ENCODE measurements at regions not wholly inside any gene's neighbourhood (a gene's known extent, or its start where the extent isn't known, plus 50 kb on each side); places are given as distances from the start of the nearest gene placed in this dataset.

DNA sequence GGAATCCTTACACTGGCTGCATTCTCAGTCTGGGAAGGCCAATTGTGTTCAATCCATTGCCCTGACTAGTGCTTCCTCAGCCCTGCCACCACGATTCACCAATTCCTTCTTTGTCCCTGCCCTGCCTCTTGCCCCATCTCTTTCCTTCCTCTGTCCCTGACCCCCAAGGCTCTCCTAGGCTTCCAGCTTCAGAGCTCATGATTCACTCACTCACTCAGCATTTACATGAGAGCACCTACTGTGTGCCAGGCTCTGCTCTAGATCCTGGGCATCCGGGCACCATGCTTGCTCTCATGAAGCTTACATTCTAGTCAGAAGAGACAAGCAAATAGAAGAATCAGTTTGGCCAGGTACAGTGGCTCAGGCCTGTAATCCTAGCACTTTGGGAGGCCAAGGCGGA lies 489.5 kb upstream of the JARID2 start:
- H3K36me3 ChIP-seq (replicated peaks; ENCODE audit: insufficient read depth, low read length): no peaks in the 10 kb centered on the region
- no peaks in the 10 kb centered on the region for H3K79me2 ChIP-seq (ENCODE audit: low read length)
- no peaks in the 10 kb centered on the region for H3K27me3 ChIP-seq (replicated peaks; ENCODE audit: insufficient read depth, low read length)
- no peaks in the 10 kb centered on the region for H3F3A ChIP-seq (ENCODE audit: insufficient read depth, low read length)
- H3K9me2 ChIP-seq (replicated peaks; ENCODE audit: insufficient read depth, low read length): no peaks in the 10 kb centered on the region
- DNase-seq: no peak
- H3K4me2 ChIP-seq (ENCODE audit: low read depth, low read length): no peak overlapping the region
- no peak overlapping the region for H3K27ac ChIP-seq (ENCODE audit: low read length)
- TF ChIP-seq EZH2 (optimal IDR thresholded peaks at IDR 0.05; ENCODE audit: low read depth, low read length) (no peak), EZH2phosphoT487 (IDR thresholded peaks at IDR 0.05; ENCODE audit: low read length) (no peak)
- TF ChIP-seq, protein P1, sequence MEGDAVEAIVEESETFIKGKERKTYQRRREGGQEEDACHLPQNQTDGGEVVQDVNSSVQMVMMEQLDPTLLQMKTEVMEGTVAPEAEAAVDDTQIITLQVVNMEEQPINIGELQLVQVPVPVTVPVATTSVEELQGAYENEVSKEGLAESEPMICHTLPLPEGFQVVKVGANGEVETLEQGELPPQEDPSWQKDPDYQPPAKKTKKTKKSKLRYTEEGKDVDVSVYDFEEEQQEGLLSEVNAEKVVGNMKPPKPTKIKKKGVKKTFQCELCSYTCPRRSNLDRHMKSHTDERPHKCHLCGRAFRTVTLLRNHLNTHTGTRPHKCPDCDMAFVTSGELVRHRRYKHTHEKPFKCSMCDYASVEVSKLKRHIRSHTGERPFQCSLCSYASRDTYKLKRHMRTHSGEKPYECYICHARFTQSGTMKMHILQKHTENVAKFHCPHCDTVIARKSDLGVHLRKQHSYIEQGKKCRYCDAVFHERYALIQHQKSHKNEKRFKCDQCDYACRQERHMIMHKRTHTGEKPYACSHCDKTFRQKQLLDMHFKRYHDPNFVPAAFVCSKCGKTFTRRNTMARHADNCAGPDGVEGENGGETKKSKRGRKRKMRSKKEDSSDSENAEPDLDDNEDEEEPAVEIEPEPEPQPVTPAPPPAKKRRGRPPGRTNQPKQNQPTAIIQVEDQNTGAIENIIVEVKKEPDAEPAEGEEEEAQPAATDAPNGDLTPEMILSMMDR (IDR thresholded peaks at IDR 0.05; ENCODE audit: low read length): no peak
- H3K9me3 ChIP-seq (replicated peaks; ENCODE audit: insufficient read depth, low read length): no peaks in the 10 kb centered on the region
- H2AFZ ChIP-seq (ENCODE audit: low read length): no peak overlapping the region
- peaks cover 6% of the 10 kb centered on the region; the same call in 1 of the 2 replicates for H3K4me1 ChIP-seq (ENCODE audit: low read length)
- no peak overlapping the region for H3K9ac ChIP-seq (ENCODE audit: low read length)
- no peaks in the 10 kb centered on the region for H4K20me1 ChIP-seq (ENCODE audit: insufficient read depth, low read length)
- no peak overlapping the region for H3K4me3 ChIP-seq (ENCODE audit: low read length)

DNA sequence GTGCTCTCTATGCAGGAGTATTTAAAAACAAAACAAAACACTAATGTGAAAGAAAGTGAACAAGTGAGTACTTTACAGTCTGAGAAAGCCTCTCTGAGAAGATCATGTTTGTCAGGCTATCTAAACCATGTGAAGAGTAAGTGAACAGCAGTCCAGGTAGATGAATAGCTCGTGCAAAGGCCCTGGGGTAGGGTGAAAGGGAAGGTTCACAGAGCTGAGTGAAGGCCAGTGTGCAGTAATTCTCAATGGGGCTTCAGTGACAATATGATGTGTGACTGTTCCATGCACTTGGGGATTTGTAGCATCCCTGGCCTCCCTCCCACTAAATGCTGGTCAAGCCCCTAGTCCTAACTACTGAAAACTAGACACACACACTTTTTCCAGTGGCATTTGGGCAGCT lies 488.9 kb upstream of the JARID2 start:
- H3K36me3 ChIP-seq (replicated peaks; ENCODE audit: insufficient read depth, low read length): no peaks in the 10 kb centered on the region
- no peaks in the 10 kb centered on the region for H3K27me3 ChIP-seq (replicated peaks; ENCODE audit: insufficient read depth, low read length)
- H3K9ac ChIP-seq (ENCODE audit: low read length): no peak overlapping the region
- no peaks in the 10 kb centered on the region for H3K9me2 ChIP-seq (replicated peaks; ENCODE audit: insufficient read depth, low read length)
- H3K4me3 ChIP-seq (ENCODE audit: low read length): no peak overlapping the region
- DNase-seq: no peak
- no peak overlapping the region for H2AFZ ChIP-seq (ENCODE audit: low read length)
- H3K4me1 ChIP-seq (ENCODE audit: low read length): peaks cover 6% of the 10 kb centered on the region; the same call in 1 of the 2 replicates
- no peaks in the 10 kb centered on the region for H3K79me2 ChIP-seq (ENCODE audit: low read length)
- H3F3A ChIP-seq (ENCODE audit: insufficient read depth, low read length): no peaks in the 10 kb centered on the region
- no peaks in the 10 kb centered on the region for H3K9me3 ChIP-seq (replicated peaks; ENCODE audit: insufficient read depth, low read length)
- H3K27ac ChIP-seq (ENCODE audit: low read length): no peak overlapping the region
- H3K4me2 ChIP-seq (ENCODE audit: low read depth, low read length): no peak overlapping the region
- no peaks in the 10 kb centered on the region for H4K20me1 ChIP-seq (ENCODE audit: insufficient read depth, low read length)
- TF ChIP-seq, protein P1 (IDR thresholded peaks at IDR 0.05; ENCODE audit: low read length): no peak
- TF ChIP-seq EZH2phosphoT487 (IDR thresholded peaks at IDR 0.05; ENCODE audit: low read length) (no peak), EZH2 (optimal IDR thresholded peaks at IDR 0.05; ENCODE audit: low read depth, low read length) (no peak)

DNA sequence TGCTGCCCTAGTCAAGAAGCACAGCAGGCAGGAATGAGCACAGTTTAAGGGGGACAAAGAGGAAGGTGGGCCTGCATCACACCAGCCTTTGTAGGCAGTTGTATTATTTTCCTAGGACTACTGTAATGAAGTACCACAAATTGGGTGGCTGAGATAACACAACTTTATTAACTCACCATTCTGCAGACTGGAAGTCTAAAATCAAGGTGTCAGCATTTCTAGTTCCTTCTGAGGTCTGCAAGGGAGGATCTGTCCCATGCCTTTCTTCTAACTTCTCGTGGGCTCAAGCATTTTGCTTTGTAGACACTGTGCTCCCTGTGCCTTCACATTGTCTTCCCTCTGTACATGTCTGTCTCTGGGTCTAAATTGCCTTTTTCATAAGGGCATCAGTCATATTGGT lies 488.5 kb upstream of the JARID2 start:
- TF ChIP-seq EZH2 (optimal IDR thresholded peaks at IDR 0.05; ENCODE audit: low read depth, low read length): no peak
- no peak for TF ChIP-seq EZH2phosphoT487 (IDR thresholded peaks at IDR 0.05; ENCODE audit: low read length)
- TF ChIP-seq, protein P1 (IDR thresholded peaks at IDR 0.05; ENCODE audit: low read length): no peak
- H3K27ac ChIP-seq (ENCODE audit: low read length): no peak overlapping the region
- no peak overlapping the region for H3K4me2 ChIP-seq (ENCODE audit: low read depth, low read length)
- H3K27me3 ChIP-seq (replicated peaks; ENCODE audit: insufficient read depth, low read length): no peaks in the 10 kb centered on the region
- H3K4me3 ChIP-seq (ENCODE audit: low read length): no peak overlapping the region
- H3K36me3 ChIP-seq (replicated peaks; ENCODE audit: insufficient read depth, low read length): no peaks in the 10 kb centered on the region
- peak; percentile 9 for DNase-seq
- H4K20me1 ChIP-seq (ENCODE audit: insufficient read depth, low read length): no peaks in the 10 kb centered on the region
- H2AFZ ChIP-seq (ENCODE audit: low read length): no peak overlapping the region
- peaks cover 6% of the 10 kb centered on the region; the same call in 1 of the 2 replicates for H3K4me1 ChIP-seq (ENCODE audit: low read length)
- no peaks in the 10 kb centered on the region for H3K9me3 ChIP-seq (replicated peaks; ENCODE audit: insufficient read depth, low read length)
- no peak overlapping the region for H3K9ac ChIP-seq (ENCODE audit: low read length)
- no peaks in the 10 kb centered on the region for H3F3A ChIP-seq (ENCODE audit: insufficient read depth, low read length)
- H3K79me2 ChIP-seq (ENCODE audit: low read length): no peaks in the 10 kb centered on the region
- H3K9me2 ChIP-seq (replicated peaks; ENCODE audit: insufficient read depth, low read length): no peaks in the 10 kb centered on the region

Data from MM.1S (cell line).